Erythroblast (primary cell): ENCODE measurements at regions not wholly inside any gene's neighbourhood (a gene's known extent, or its start where the extent isn't known, plus 50 kb on each side); places are given as distances from the start of the nearest gene placed in this dataset.

Experiments used
- GATA1 ChIP-seq: IDR thresholded peaks from 2 replicates; pipeline ENCODE4 v1.6.1; 2011; ENCODE audit warnings: low read depth, mild to moderate bottlenecking, control low read depth, low read length, moderate library complexity
- POLR2A ChIP-seq: IDR thresholded peaks from 2 replicates; pipeline ENCODE4 v1.6.1; 2011; ENCODE audit warnings: mild to moderate bottlenecking, low read length

DNA sequence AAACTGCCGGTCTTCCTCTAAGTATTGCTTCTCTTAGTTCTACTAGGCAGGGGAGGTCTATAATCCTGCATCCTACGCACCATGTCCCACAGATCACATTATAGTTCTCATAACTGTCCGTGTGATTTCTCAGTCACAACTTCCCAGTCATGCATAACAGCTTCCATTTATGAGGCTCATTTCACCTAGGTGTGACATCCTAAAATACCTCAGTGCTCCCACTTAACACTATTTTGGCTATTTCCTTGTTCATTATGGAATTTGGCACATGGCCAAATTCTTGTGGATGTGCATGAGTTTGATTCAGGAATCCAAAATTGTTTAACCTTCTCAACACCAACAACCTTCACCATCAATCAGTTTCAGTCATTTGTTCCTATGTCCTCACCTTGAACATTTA lies 989.9 kb downstream of the OLFM4 start:
- TF ChIP-seq POLR2A (no peak), GATA1 (no peak)
